ENCODE measurements at regions not wholly inside any gene's neighbourhood (a gene's known extent, or its start where the extent isn't known, plus 50 kb on each side); places are given as distances from the start of the nearest gene placed in this dataset.

- no peak for DNase-seq
These were observed 258.8 kb upstream of the SPRY2 start for GRCh38 chr13:80599765-80600164.

GRCh38 chr13:80598189-80598588 lies 257.3 kb upstream of the SPRY2 start:
- DNase-seq: no peak

DNA sequence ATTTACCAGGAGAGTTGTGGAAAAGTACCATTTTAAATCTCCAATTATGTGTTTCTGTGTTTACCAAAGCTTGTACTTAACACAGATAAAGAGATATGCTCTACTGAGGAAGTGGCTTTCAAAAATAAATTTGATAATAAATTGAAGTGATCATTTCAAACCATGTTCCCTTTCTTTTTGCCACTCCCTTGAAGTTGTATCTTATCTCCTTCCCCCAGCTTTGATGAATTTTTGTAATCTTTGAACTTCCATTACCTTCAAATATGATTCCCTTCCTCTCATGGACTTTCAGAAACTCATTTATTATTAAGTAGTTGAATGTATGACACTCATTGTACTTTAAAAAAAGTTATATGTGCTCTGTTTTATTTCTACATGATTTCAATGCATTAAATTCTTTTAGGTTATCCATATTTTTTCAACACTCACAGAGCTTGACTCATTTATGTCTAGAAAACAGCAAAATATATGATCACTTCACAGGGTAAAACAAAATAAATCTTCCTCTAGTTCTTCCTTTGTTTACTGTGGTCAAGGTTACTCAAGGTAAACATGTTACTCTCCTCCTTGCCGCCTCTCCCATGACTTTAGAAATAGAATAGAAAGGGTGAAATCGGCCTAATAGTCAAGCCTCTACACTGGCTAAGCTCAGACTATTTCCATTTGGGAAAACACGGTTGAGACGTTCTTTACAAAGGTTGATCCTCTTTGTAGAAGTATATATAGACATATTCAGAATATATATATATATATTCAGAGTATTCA lies 251.2 kb upstream of the SPRY2 start:
- no peak for DNase-seq

DNA sequence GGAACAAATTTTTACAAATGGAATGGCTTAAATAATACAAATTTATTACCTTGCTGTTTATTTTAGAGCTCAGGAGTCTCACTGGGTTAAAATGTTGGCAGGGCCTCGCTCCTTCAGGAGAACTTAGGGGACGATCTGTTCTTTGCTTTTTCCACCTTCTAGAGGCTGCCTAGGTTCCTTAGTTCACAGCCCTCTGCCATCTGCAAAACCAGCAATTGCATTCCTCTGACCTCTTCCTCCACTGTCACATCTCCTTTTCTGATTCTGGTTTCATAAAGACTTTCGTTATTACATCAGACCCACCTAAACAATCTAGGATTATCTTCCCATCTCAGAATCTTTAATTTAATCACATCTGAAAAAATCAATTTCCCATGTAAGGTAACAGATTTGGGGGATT lies 249.6 kb upstream of the SPRY2 start:
- DNase-seq: no peak

GRCh38 chr13:80586356-80586755 lies 245.4 kb upstream of the SPRY2 start:
- no peak for DNase-seq

DNA sequence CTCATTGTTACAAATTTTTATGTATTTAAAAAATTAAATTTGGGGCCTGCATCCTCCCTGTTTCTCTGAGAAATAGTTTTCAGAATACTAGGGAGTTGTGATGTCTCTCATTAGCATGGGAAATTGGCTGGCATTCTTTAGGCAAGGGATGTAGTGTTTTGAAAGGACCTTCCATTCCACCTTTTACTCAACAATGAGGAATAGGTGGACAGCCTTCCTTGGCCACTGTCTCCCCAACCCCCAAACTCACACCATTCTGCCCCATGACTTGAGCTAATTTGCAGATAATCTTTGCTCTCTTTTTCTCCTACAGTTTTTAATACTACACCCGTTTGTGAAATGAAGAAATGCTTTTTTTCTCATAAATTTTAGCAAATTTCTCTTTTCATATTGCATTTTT lies 244.6 kb upstream of the SPRY2 start:
- no peak for DNase-seq

- no peak for DNase-seq
These were observed 243.9 kb upstream of the SPRY2 start for GRCh38 chr13:80584785-80585184.

GRCh38 chr13:80584306-80584705 lies 243.4 kb upstream of the SPRY2 start:
- no peak for DNase-seq

- no peak for DNase-seq
These were observed 237.2 kb upstream of the SPRY2 start for GRCh38 chr13:80577926-80578670.

- DNase-seq: no peak
These were observed 236.4 kb upstream of the SPRY2 start for GRCh38 chr13:80577285-80577684.

DNA sequence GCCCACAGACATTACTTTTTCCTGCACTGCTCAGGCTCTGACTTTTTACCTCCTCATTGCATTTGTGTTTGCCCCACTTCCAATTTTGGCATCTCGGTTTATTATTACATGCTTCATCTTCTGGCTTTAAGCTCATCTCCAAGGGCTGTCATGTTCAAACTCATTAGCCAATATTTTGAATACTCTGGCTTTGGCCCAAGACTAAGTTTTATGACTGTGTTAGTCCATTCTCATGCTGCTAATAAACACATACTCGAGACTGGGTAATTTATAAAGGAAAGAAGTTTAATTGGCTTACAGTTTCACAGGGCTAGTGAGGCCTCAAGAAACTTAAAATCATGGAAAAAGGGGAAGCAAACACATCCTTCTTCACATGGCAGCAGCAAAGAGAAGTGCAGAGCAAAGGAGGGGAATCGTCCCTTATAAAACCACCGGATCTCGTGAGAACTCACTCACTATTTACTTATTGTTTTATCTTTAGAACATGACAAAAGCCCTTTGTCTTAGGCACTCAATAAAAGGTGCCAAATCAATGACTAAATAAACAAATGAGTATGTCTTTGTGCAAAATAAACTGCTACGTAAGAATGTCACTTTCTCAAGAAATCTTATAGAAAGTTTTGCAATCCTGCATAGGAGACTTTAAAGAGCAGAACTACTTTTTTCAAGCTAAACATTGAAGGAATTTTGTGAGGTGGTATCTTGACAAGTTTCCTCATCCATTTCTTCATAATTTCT lies 233.4 kb upstream of the SPRY2 start:
- no peak for DNase-seq

DNA sequence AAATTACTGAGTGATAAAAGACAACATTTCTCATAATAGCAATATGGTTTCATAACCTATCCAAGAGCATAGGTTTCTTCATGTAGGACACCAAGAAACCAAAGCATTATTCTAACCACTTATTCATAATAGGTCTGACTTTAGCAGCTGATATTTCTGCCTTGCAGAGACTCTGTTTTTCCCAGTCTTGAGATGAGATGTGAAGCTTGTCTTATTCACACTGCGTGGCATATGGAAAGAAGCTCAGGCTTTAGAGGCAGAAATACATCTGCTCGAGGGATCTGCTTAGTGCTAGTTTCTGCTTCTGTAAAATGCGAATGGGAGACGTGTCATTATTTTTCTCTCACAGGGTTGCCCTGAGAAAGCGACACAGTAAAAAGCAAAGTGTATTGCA lies 232.0 kb upstream of the SPRY2 start:
- DNase-seq: no peak

DNA sequence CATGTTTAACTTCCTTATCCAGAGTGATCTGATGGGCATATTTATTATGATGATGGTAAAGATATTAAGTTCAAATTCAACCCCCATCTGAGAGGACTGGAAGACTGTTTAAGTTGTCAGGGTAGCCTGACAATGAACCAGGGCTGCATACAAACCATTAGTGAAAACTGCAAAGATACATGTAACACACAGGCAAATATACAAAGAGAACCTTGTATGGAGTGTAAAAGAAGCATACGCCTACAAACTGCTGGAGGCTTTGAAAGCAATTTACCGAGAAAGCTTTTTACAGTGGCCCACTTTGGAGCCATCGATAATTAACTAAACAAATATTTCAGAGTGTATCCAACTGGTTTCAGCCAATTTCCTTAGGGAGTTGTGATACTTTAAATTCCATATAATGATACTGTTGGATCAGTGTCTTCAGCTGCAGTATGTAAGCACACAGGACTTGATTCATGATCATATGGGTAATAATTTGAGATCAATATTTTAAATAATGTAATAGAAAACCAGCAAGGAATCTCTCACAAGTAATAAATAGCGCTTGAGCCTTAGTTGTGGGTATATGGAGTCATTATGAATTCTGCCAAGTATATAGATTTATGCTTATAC lies 231.5 kb upstream of the SPRY2 start:
- no peak for DNase-seq

GRCh38 chr13:80571346-80572307 lies 230.7 kb upstream of the SPRY2 start:
- no peak for DNase-seq

DNA sequence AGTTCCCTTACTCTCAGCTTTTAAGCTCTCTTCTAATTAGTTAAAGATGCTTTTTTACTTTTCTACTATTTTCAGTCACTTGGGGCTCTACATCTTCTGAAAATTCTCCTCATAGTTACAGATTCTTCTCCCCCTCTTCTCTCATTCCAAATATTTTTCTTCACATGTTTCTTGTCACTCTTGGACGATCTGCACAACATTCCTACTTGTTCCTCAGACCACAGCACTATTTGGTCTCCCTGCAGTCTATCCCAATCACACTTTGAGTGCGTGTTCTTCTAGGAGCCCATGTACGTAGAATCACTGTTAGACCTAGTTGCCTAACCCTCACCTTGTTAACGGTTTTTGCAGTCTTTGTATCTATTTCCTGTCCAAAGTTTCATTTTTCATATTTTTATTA lies 222.5 kb upstream of the SPRY2 start:
- DNase-seq: no peak

DNA sequence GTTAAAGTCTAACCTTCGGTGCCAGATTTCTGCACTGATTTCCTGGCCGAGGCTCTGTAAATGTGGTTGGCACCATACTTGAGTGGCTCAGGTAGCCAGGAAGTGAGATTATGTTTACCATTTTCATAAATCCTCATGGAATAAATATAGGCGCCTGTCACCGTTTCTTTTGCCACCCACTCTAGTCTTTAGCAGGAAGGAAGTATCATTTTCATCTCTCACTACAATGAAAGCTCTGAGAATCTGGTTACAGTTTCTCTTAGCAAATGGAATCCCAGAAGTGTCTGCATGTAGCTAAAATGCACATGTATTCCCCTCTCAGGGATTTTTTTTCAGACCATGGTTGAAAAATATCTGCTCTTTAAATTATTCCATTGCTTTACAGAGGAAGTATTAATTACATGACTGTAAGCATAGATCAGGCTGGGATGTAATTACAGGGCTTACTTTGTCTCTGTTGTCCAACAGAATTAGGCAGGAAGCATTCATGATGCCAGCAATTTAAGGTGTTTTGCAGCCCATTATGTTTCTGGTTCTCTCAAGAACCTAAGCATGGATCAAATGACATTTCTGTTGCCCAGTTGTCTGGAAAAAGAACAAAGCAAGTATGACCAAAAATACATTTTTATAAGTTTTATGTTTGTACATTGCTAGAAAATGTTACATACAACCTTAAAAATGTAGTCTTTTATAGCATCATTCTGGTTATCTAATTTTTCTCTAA lies 221.7 kb upstream of the SPRY2 start:
- DNase-seq: no peak

DNA sequence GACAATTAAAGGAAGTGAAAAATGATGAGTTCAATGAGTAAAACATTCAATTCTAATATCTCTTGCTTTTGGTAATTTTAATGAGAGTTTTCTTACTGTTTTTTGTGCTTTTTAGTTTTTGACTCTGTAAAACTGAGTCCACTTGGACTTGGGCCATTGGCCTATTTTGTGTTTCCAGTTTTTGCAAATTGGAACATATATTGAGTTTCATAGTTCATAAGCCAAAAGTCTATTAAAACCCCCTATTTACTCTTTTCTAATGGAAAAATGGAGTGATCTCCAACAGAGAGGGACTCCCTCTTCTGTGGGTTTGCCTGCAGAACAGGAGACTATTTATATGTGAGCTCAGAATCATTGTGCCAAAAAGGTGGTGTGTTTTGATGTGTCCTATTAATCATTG lies 219.7 kb upstream of the SPRY2 start:
- no peak for DNase-seq

DNA sequence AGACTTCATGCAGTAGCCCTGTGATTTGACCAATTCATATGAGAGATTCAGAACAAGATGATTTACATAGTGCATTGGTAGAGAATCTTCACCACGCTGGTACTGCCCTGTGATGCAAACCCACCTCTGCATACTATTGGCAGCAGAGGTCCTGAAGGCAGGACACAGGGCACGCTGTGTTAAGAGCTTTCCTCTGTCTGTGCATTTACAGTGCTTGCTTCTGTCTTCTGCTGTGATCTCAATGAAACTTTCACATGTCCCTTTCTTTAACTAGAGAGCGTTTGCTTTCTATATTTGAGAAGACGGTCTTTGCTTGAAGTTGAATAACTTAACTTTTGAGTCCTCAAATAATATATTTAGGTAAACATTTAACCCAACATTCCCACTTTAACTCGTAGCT lies 219.0 kb upstream of the SPRY2 start:
- no peak for DNase-seq

GRCh38 chr13:80558074-80558473 lies 217.1 kb upstream of the SPRY2 start:
- DNase-seq: no peak

- DNase-seq: no peak
These were observed 215.1 kb upstream of the SPRY2 start for GRCh38 chr13:80555796-80556678.
